Fibroblast of skin of scalp (primary cell): ENCODE measurements at regions not wholly inside any gene's neighbourhood (a gene's known extent, or its start where the extent isn't known, plus 50 kb on each side); places are given as distances from the start of the nearest gene placed in this dataset.
A peak's percentile ranks its signal among the peaks of the same experiment; 100 is the strongest.

ENCODE experiments used
- DNase-seq: peaks from one replicate; pipeline ENCODE4 v3.0.0-alpha.2; 2013

- no peak for DNase-seq
Measured at GRCh38 chr14:83257466-83258439, 1724.1 kb upstream of the SEL1L start.

DNA sequence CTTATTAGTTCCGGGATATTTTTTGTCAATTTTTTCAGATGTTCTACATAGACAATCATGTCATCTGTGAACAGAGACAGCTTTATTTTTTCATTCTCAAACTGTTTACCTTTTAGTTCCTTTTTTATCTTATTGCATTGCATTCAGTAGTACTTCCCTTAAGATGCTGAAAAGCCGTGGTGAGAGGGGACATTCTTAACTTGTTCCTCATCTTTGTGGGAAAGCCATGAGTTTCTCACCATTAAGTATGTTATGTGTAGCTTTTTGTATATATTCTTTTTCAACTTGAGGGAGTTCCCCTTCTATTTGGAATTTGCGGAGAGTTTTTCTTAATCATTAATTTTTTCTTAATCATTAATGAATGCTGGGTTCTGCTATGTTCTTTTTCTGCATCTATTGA, 1727.1 kb upstream of the SEL1L start:
- peak; percentile 32 for DNase-seq

GRCh38 chr14:83269583-83269982, 1735.9 kb upstream of the SEL1L start:
- no peak for DNase-seq

DNA sequence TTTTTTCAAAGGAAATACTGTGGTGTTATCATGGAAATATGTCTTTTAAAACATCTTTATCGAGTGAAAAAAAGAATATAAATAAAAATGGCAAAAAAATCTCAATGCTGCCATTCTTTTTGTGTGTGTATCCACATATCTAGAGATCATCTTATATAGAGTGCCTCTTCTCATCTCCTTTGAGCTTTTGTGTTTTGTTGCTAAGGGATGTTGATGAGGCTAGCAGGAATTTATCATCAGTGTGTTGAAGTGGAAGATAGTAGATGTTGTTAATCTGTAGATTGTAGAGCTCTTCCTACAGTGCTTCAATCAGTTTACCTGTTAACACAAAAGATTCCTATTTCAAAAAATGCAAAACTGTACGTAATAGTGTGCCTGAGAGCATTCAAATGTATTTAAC, 1738.0 kb upstream of the SEL1L start:
- no peak for DNase-seq

DNA sequence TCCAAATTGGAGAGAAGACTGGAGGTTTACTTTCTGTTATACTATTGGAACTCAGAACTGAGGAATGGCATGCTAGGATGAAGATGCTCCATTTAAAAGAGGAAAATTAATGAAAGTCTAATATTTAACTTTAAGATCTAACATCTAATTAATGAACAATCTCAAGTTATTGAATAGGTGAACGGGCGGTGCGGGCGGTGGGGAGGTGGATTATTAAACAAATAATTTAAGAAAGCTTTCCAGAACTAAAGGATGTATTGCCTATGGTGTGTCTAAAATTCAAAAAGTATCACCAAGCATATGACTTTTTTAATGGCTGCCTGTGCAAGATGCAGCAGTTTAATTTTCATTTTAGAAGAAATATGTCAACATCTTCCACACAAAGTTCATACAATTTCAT, 1747.1 kb upstream of the SEL1L start:
- DNase-seq: no peak

DNA sequence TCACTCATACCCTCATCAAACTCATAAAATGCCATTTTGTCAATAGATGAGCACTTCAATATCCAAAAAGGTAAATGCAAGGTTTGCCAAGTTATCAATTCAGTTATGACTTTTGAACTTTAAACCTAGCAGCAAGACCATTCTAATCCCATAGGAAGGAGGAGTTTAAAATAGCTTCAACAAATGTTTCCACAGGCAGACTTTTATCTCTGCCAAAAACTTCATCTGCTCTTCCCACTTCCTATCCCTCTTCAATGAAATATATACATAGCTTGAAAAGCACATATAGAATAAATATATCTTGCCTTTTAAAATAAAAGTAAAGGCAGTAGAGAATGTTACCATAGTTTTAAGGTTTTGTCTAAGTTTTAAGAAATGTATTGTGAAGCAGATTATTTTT, 1749.1 kb upstream of the SEL1L start:
- no peak for DNase-seq

DNA sequence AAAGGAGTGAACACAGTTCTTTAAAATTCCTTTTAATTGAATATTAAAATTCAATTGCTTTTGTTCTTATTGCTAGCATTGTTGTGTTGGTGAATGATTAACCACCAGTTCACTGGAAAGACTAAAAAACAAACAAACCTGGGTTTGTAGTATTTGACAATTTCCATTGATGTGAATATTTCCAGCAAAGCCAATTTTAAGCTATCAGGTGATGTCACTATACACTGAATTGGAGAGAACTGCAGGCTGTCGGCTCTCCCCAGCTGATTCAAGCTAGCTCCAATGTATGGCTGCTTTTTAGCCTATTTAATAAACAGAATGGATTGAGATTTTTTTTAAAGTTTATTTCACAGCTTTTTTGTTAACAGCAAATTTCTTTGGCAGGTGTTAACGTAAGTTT, 1753.6 kb upstream of the SEL1L start:
- DNase-seq: no peak

GRCh38 chr14:83289390-83289789, 1755.7 kb upstream of the SEL1L start:
- no peak for DNase-seq

DNA sequence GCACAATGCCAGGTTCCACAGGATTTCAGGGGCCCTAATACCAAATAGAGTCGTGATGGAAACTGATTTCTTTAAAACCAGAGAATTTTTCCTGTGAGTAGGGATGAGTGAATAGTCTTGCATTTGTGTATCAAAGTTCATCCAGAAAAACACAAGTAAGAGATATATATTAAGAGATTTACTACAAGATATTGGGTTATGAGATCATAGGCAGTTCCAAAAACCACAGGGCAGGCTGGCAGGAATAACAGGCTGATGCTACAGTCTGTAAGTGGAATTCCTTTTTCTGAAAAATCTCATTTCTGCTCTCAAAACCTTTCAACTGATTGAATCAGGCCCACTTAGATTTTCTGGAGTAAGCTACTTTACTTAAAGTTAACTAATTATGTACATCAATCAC, 1756.2 kb upstream of the SEL1L start:
- DNase-seq: peak; percentile 63

DNA sequence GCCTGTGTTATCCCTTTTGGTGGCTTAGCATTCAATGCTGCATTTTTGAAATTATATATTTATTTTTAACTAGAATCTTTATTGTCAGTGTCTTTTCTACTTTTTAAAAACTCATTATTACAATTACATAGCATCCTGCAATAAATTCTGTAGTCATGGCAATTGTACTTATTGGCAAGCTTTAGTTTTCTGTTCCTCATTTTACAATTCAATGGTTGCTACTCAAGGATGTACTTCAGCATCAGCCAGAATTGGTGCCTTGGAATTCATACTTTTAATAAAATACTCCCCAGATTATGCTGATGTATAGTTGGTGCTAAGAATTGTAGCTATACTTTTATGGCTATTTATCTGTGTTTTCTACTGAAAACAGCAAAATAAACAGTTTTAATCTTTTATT, 1756.8 kb upstream of the SEL1L start:
- DNase-seq: no peak

GRCh38 chr14:83291714-83292113, 1758.1 kb upstream of the SEL1L start:
- DNase-seq: peak; percentile 34

- DNase-seq: peak; percentile 76
Measured at GRCh38 chr14:83294941-83295340, 1761.3 kb upstream of the SEL1L start.

GRCh38 chr14:83297361-83297760, 1763.7 kb upstream of the SEL1L start:
- DNase-seq: no peak

DNA sequence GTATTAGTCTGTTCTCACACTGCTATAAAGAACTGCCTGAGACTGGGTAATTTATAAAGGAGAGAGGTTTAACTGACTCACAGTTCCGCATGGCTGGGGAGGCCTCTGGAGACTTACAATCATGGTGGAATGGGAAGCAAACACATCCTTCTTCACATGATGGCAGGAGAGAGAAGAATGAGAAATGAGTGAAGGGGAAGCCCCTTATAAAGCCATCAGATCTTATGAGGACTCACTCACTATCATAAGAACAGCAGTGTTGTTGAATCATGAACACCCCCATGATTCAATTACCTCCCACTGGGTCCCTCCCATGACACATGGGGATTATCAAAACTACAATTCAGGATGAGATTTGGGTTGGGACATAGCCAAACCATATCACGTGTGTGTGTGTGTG, 1764.4 kb upstream of the SEL1L start:
- DNase-seq: peak; percentile 41

- peak; percentile 61 for DNase-seq
Measured at GRCh38 chr14:83300476-83301064, 1766.9 kb upstream of the SEL1L start.

GRCh38 chr14:83301791-83302190, 1768.1 kb upstream of the SEL1L start:
- DNase-seq: no peak

- DNase-seq: no peak
Measured at GRCh38 chr14:83309211-83309610, 1775.6 kb upstream of the SEL1L start.

DNA sequence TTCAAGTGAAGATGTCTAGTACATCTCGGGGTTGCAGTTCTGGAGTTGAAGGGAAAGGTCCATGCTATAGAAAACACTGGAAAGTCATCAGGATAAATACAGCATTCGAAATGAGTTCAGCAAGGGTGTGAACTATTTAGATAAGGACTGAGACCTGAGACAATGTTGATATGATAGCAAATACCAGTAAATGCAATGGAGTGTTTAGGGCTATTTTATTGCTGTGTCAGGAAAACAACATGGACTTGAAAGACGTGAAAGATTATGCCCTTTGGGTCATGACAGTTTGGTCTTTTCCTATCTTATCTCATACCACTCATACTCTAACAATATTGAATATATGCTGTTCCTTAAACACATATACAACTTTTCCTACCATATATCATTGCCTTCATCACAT, 1776.2 kb upstream of the SEL1L start:
- DNase-seq: no peak

- DNase-seq: peak; percentile 66
Measured at GRCh38 chr14:83312511-83312910, 1778.9 kb upstream of the SEL1L start.

DNA sequence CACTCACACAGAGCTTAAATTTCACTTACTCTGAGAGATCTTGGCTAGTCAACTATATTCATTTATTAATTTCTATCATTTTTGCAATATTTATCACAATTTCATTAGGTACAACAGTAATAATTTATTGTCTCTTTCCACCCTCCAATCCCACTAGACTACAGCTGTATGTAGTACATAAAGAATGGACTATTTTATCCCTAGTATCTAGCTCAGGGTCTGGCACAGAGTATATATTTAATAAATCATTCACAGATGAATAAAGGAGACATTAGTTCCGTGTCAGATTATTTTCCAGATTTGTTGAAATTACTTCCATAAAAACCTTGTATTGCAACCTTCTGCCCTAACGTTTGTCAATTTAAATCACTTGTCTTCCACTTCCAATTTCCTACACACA, 1781.1 kb upstream of the SEL1L start:
- DNase-seq: no peak

GRCh38 chr14:83316356-83316755, 1782.7 kb upstream of the SEL1L start:
- DNase-seq: no peak

DNA sequence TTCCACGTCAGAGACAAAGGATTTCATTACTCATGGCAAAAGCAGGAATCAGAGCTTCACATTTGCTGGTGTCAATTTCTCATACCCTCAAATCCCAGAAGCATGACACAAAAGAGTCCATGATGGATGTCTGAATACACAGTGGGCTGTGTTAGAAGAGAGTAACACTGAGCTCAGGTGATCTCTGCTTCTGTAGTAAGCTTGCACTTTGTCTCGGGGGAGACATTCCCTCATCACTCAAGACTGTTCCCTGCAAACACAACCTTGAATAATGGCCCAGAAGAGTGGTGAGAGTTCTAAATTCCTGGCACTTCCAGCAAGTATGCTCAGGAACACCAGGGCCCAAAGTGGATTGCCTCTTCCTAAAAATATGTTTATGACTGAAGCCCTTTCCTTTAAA, 1787.2 kb upstream of the SEL1L start:
- no peak for DNase-seq

DNA sequence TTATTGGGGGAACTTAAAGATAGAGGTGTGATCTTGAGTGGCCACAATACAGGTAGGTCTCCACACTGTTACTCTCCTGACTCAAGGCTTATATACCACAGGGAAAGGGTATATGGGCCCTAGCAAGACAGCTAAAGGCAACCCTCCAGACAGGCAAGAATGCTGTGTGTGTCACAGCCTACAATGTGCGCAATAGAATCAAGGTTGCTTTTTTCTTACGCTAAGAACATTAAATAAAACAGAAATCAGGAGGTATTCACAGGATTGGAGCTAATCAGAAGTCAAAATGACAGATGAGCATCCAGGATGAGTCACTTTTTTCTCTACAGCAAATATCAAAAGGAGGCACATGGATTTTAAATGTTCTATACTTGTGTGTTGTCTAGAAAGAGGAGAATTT, 1797.9 kb upstream of the SEL1L start:
- no peak for DNase-seq

DNA sequence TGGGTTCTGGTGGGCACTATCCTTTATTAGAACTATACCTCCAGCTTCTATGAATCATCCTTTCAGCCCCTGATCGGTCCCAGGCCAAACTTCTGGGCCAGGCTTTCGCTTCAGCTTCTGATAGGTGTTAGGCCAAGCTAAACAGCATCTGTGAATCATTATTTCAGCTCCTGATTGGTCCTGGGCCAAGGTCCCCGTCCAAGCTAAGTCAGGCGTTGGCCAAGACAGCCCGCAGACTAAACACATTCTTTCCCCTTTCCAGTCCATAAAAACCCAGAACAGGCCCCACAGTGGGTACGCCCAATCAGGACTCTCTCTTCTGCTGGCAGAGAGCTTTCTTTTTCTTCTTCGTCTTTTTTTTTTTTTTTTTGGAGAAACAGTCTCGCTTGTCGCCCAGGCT, 1808.9 kb upstream of the SEL1L start:
- peak; percentile 14 for DNase-seq
